Muscle of arm (tissue), 1 donor: ENCODE measurements at regions not wholly inside any gene's neighbourhood (a gene's known extent, or its start where the extent isn't known, plus 50 kb on each side); places are given as distances from the start of the nearest gene placed in this dataset.
"Not testable (repeated sequence)": the region's sequence is repeated elsewhere in the genome, so short reads cannot be mapped to it uniquely, and the experiment has no call there.

Experiments used
- DNase-seq: peaks from one replicate; pipeline ENCODE4 v3.0.0-alpha.2; 2013

GRCh38 chr7:17440025-17440784 is 141.8 kb downstream of the AHR start:
- DNase-seq, result not testable (repeated sequence)

DNA sequence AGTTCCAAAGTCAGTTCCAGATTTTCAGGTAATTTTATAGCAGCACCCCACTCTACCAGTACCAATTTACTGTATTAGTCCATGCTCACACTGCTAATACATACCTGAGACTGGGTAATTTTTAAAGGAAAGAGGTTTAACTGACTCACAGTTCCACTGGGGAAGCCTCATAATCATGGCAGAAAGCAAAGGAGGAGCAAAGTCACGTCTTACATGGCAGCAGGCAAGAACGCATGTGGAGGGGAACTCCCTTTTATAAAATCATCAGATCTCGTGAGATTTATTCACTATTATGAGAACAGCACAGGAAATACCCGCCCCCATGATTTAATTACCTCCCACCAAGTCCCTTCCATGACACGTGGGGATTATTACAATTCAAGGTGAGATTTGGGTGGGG is 142.4 kb downstream of the AHR start:
- DNase-seq, result no peak

- DNase-seq, result no peak
Measured at GRCh38 chr7:17441557-17441956, 143.1 kb downstream of the AHR start.

DNA sequence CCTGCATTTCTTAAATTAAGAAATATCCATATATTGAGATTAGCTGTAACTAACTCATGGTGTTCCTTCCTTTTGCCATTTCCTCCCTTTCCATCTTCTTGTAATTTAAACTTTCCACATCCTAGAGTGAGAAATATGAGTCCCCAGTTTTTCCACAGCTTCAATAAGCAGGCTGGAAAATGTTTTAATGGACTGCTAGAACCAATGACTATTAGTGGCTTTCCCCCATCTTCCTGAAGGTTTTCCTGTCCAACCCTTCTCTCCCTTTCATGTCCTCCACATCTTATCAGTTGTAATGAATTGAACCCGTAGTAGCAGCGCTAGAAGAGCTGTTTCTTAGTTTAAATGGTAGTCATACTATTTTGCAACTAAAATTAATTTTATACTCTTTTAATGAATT is 145.7 kb downstream of the AHR start:
- DNase-seq, result no peak

DNA sequence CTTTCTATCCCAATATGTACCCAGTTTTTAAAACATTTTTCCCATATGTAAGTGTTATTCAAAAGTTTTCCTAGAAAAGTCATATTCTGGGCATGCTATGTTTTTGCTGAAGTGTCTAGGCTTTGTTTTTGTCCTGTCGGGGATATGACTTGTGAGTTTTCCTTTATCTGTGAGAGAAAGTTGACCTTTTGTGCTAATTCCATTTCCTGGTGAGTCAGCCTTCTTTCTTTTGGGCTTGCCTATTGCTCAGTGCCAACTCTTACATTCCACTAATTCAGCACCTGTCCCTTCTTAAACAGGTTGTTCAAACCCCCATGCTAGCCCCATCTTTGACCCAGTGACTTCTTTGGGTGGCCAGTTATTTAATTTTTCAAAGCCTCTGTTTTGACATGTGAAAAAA is 146.2 kb downstream of the AHR start:
- DNase-seq, result no peak

GRCh38 chr7:17446340-17446739 is 147.9 kb downstream of the AHR start:
- no peak for DNase-seq

GRCh38 chr7:17447728-17448478 is 149.5 kb downstream of the AHR start:
- no peak for DNase-seq

GRCh38 chr7:17448479-17449423 is 150.3 kb downstream of the AHR start:
- no peak for DNase-seq

- no peak for DNase-seq
Measured at GRCh38 chr7:17456541-17456940, 158.1 kb downstream of the AHR start.

DNA sequence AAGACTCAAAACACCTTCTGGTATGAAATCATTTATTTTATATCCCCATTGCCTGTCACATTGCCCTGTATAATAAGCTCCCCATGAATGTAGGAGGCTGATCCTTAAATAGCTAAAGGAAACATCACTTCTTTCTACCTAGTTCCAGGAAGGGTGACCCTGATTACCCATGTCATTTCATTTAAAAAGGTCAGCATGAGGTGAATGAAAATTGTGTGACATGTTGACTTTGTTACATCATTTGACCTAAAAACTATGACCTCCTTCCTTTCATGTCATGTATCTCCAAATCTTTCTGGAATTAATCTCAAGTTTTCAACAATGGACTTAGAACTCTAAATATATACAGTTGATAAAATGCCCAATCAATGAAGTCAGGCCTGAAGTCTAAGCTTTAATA is 161.5 kb downstream of the AHR start:
- DNase-seq, result no peak

- DNase-seq, result no peak
Measured at GRCh38 chr7:17460665-17461064, 162.2 kb downstream of the AHR start.

- no peak for DNase-seq
Measured at GRCh38 chr7:17462131-17462631, 163.7 kb downstream of the AHR start.

GRCh38 chr7:17463511-17464085 is 165.1 kb downstream of the AHR start:
- DNase-seq, result no peak

DNA sequence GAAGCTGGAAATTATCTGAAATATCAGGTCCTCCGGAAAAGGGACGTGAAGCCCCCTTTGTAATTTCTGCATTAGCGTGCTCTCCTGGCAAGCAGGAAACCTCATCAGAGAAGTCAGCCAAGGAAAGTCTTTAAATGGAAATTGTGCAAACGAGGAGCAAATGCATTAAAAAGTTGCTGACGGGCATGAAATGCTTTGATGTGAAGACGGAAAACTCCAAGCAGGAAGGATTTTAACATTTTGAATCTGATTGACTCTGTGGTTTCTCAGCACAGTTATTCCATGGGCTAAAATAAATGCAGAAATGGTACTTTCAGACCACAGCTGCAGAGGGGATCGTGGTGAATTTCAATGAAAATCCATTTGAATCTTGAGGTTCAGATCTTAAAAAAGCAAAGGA is 167.8 kb downstream of the AHR start:
- peak; percentile 33 for DNase-seq

DNA sequence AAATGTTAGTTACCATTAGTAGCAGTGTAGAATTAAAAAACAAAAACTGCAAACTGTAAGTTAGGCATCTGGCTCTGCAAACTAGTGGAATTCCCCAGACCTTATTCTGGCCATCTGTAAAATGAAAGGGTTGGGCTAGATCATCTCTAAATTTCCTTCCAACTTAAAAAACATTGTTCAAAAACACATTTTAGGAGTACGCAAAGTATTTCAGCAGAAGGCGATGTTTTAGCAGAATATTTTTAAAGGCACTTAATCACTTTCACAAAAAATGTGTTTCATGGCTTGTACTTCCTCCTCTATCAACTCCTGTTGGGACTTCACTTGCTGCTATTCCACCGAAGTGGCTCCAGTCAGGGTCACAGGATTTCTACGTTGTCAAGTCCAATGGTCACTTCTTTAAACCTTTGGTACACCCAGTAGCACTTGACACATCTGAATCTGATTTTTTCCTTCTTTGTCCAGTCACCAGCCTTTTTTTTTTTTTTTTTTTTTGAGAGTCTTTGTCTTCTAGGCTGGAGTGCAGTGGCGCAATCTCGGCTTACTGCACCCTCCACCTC is 169.0 kb downstream of the AHR start:
- DNase-seq, result peak; percentile 34

DNA sequence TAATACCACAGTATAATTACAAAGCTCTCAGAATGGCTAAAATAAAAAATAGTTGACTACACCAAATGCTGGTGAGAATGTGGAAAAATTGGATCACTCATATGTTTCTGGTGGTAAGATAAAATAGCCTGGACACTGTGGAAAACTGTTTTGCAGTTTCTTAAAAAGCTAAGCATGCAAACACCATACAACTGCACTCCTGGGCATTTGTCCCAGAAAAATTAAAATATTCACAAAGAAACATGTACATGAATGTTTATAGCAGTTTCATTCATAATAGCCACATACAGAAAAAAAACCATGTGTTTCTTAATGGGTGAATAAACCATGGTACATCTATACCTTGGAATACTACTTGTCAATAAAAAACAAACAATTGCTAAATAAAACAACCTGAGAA is 172.9 kb downstream of the AHR start:
- DNase-seq, result no peak

GRCh38 chr7:17472518-17472917 is 174.1 kb downstream of the AHR start:
- no peak for DNase-seq

- DNase-seq, result no peak
Measured at GRCh38 chr7:17472939-17473338, 174.5 kb downstream of the AHR start.

DNA sequence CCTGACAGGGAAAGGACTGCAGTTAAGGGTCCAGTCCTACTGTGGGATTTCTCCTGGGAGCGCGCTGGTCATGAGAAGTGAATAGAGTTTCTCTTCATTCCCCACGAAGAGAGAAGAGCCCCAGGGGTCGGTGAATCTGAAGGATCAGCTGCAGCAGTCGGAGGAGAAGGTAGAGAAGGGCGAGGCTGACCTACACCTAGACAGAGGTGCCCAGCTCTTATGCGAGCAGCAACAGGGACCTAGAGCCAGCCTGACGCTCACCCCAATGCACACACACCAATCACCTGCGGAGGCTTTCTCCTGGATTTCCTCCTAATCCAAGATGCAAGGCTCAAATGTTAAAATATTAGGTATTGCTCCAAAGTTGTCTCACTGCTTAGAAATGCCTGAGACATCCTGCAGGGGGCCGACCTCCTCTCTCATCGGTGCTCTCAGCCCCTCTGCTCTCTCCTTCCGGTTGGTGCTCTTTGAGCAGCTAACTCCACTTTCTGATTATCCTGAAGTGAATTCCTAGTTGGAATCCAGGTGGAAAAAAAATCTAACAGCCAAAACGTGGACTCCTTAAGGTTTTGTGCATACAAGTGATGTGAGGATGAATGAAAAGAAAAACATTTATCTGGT is 176.4 kb downstream of the AHR start:
- DNase-seq, result no peak

DNA sequence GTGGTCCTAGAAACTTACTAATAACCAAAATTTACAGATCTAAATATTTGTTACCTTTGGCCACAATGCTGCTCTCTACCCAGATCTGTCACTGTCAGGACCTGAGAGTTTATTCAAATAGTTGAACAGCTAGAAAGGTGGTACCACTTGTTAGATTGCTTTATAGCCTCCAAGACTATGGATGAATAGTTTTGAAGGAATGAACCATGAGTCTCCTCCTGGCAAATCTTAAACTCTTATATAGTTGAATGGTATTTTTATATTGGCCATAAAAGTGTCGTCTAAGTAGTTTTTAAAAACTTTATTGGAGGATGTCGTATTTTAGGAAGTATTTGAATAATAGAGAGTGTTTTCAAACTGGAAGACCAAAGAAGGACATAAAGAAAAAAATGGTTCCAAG is 178.7 kb downstream of the AHR start:
- DNase-seq, result no peak

- no peak for DNase-seq
Measured at GRCh38 chr7:17481118-17481517, 182.7 kb downstream of the AHR start.
